K562 (cell line): ENCODE measurements at regions not wholly inside any gene's neighbourhood (a gene's known extent, or its start where the extent isn't known, plus 50 kb on each side); places are given as distances from the start of the nearest gene placed in this dataset.

Source experiments
- ATAC-seq: fragments of 200-7000 bp; cut with Tn5 transposase; 3 replicates; pipeline ENCODE4 v1.9.1; 2020; ENCODE audit warnings: moderate library complexity
- BruUV-seq: library from RNA; stranded (reverse); fragments of 400-500 nt; replicated peaks from 2 replicates; lab custom pipeline; 2021; lab: Mats Ljungman, UMichigan
- CTCF ChIA-PET: fragments of 300-600 bp; formaldehyde crosslinking; extraction: SDS; loops from one replicate; lab custom pipeline; 2021; ENCODE audit warnings: low intra/inter-chr PET ratio; lab: Yijun Ruan, JAX
- POLR2A ChIA-PET: fragments of 300-600, 350-650 bp; sonication (Branson Sonifier 250); formaldehyde crosslinking; extraction: SDS; loops from one replicate; lab custom pipeline; 2021; ENCODE audit warnings: antibody characterized with exemption, inconsistent platforms; lab: Yijun Ruan, JAX
- DNase-seq, 4 experiments: peaks; one replicate each; pipeline versions ENCODE4 v3.0.0 to v3.0.0-alpha.2; 2011 to 2018; ENCODE audit warnings: low spot score in 3 of 4, mixed read lengths in 3 of 4; ENCODE audit errors: extremely low read depth in 1 of 4
- FAIRE-seq: peaks from 2 replicates; lab custom pipeline; 2011; peaks lifted over from hg19 to GRCh38; lab: Jason Lieb, UNC
- H2AFZ ChIP-seq: 2 replicates; pipeline ENCODE4 v1.6.0; 2011; ENCODE audit warnings: low read depth, low read length, control low read depth, inconsistent platforms
- H3K27ac ChIP-seq: fragments of 200-600 bp; 3 replicates; pipeline ENCODE4 v1.8.0; 2011; ENCODE audit warnings: low read depth, mild to moderate bottlenecking, control low read depth, inconsistent platforms, low read length, moderate library complexity, mixed read lengths; ENCODE audit errors: extremely low read depth
- H3K27me3 ChIP-seq, 2 experiments: fragments of 300-600 bp in 1 of 2; 2 replicates in 1 of 2; 3 replicates in 1 of 2; pipeline versions ENCODE4 v1.6.0 to v1.8.0; 2011; ENCODE audit warnings: inconsistent platforms in 2 of 2, low read length in 2 of 2, mild to moderate bottlenecking in 1 of 2, mixed read lengths in 1 of 2, moderate library complexity in 1 of 2; ENCODE audit not compliant: control insufficient read depth in 2 of 2, insufficient read depth in 2 of 2
- H3K36me3 ChIP-seq: fragments of 300-600 bp; 3 replicates; pipeline ENCODE4 v1.8.0; 2011; ENCODE audit warnings: mild to moderate bottlenecking, low read length, inconsistent platforms; ENCODE audit not compliant: control insufficient read depth, insufficient read depth
- H3K4me1 ChIP-seq, 2 experiments: fragments of 200-600 bp in 1 of 2; replicated peaks in 1 of 2; 2 replicates in 1 of 2; 3 replicates in 1 of 2; pipeline versions ENCODE4 v1.5.1 to v1.8.0; 2011; ENCODE audit warnings: inconsistent platforms in 2 of 2, low read length in 2 of 2, mild to moderate bottlenecking in 1 of 2, mixed read lengths in 1 of 2, moderate library complexity in 1 of 2; ENCODE audit not compliant: control insufficient read depth in 2 of 2, insufficient read depth in 2 of 2
- H3K4me2 ChIP-seq: 2 replicates; pipeline ENCODE4 v1.6.1; 2011; ENCODE audit warnings: low read length, control low read depth, inconsistent platforms, mixed read lengths; ENCODE audit not compliant: insufficient read depth
- H3K4me3 ChIP-seq: fragments of 200-600 bp; sonication (generic), shearing (Covaris generic); 2 replicates; pipeline ENCODE4 v1.5.1; 2016; ENCODE audit warnings: control low read depth, inconsistent platforms
- H3K79me2 ChIP-seq: fragments of 200-600 bp; 3 replicates; pipeline ENCODE4 v1.8.0; 2011; ENCODE audit warnings: low read length, inconsistent platforms; ENCODE audit not compliant: control insufficient read depth, insufficient read depth
- H3K9ac ChIP-seq, 2 experiments: 2 replicates each; pipeline versions ENCODE4 v1.6.0 to v1.6.1; 2011; ENCODE audit warnings: low read depth in 2 of 2, low read length in 2 of 2, control low read depth in 1 of 2, inconsistent platforms in 1 of 2, mild to moderate bottlenecking in 1 of 2, mixed read lengths in 1 of 2; ENCODE audit not compliant: insufficient read depth in 1 of 2
- H3K9me1 ChIP-seq: one replicate; pipeline ENCODE4 v1.6.0; 2011; ENCODE audit warnings: inconsistent platforms, mild to moderate bottlenecking, low read length, moderate library complexity; ENCODE audit not compliant: control insufficient read depth, insufficient read depth
- H3K9me3 ChIP-seq: replicated peaks from 2 replicates; pipeline ENCODE4 v1.5.1; 2011; ENCODE audit warnings: low read depth, low read length, inconsistent platforms; ENCODE audit not compliant: control insufficient read depth, insufficient read depth
- H4K20me1 ChIP-seq: replicated peaks from 2 replicates; pipeline ENCODE4 v1.6.1; 2011; ENCODE audit warnings: low read length, inconsistent platforms, mixed read lengths; ENCODE audit not compliant: control insufficient read depth, insufficient read depth
- FUS ChIP-seq: fragments of 200-400 bp; formaldehyde crosslinking; optimal IDR thresholded peaks from 2 replicates; pipeline ENCODE3; 2017; ENCODE audit warnings: low read depth, low read length
- MEF2A ChIP-seq: IDR thresholded peaks from 2 replicates; pipeline ENCODE4 v1.6.1; 2011; ENCODE audit warnings: low read depth, mild to moderate bottlenecking, low read length, moderate library complexity; ENCODE audit not compliant: control insufficient read depth
- SNRNP70 ChIP-seq: fragments of 200-400 bp; formaldehyde crosslinking; optimal IDR thresholded peaks from 2 replicates; pipeline ENCODE3; 2017; ENCODE audit warnings: low read depth, low read length
- YY1 ChIP-seq, 3 experiments: IDR thresholded peaks; 2 replicates each; pipeline ENCODE4 v1.6.1; 2011; ENCODE audit warnings: low read length in 2 of 3, mild to moderate bottlenecking in 2 of 3, moderate library complexity in 2 of 3, borderline replicate concordance in 1 of 3, control low read depth in 1 of 3, low read depth in 1 of 3; ENCODE audit not compliant: insufficient read depth in 3 of 3, insufficient replicate concordance in 2 of 3, control insufficient read depth in 1 of 3, insufficient read length in 1 of 3; ENCODE audit errors: extremely low read depth in 1 of 3
- WGBS: fragments of 100-300 bp; shearing (Covaris generic); methylation state at CpG from one replicate; pipeline ENCODE4 v1.1.6; 2016; ENCODE audit warnings: low coverage, mixed read lengths; ENCODE audit not compliant: insufficient coverage; ENCODE audit errors: missing lambda C conversion rate; 5-methylcytosine and 5-hydroxymethylcytosine counted together
- in situ Hi-C: fragments of 300-500 bp; cut with MboI; formaldehyde crosslinking; loops from 4 replicates; pipeline ENCODE4 v1.15.0; 2018; ENCODE audit warnings: inconsistent platforms, mixed read lengths
- intact Hi-C: fragments of 100-400 bp; cut with micrococcal nuclease; formaldehyde crosslinking; loops from 2 replicates; pipeline ENCODE4 v1.14.2; 2022
- TF ChIP-seq, protein P1 (sequence below): fragments of 250-450 bp; sonication (Bioruptor Pico); IDR thresholded peaks from 2 replicates; pipeline ENCODE4 v1.8.0; 2021; ENCODE audit warnings: moderate library complexity, mild to moderate bottlenecking, inconsistent platforms

- H3K4me1 ChIP-seq, result no peaks in the 10 kb centered on the region
- no peaks in the 10 kb centered on the region for H3K9me1 ChIP-seq
- no peaks in the 10 kb centered on the region for H4K20me1 ChIP-seq
- H3K4me2 ChIP-seq, result no peak overlapping the region
- TF ChIP-seq MEF2A, result no peak
- TF ChIP-seq, protein P1, sequence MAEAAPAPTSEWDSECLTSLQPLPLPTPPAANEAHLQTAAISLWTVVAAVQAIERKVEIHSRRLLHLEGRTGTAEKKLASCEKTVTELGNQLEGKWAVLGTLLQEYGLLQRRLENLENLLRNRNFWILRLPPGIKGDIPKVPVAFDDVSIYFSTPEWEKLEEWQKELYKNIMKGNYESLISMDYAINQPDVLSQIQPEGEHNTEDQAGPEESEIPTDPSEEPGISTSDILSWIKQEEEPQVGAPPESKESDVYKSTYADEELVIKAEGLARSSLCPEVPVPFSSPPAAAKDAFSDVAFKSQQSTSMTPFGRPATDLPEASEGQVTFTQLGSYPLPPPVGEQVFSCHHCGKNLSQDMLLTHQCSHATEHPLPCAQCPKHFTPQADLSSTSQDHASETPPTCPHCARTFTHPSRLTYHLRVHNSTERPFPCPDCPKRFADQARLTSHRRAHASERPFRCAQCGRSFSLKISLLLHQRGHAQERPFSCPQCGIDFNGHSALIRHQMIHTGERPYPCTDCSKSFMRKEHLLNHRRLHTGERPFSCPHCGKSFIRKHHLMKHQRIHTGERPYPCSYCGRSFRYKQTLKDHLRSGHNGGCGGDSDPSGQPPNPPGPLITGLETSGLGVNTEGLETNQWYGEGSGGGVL (CRISPR knock-in tag), result no peak
- no peak for TF ChIP-seq FUS
- TF ChIP-seq YY1 (IDR thresholded peaks at IDR 0.05; ENCODE audit: borderline replicate concordance in 1 of 3, control insufficient read depth in 1 of 3, extremely low read depth in 1 of 3, insufficient read depth in 3 of 3, insufficient read length in 1 of 3, insufficient replicate concordance in 2 of 3, low read depth in 1 of 3, low read length in 2 of 3), result no peak
- no peak for TF ChIP-seq SNRNP70
- FAIRE-seq (no peak), ATAC-seq (no peak), DNase-seq (no peak)
- peaks cover 10 to 25% of the 10 kb centered on the region in 2 experiments; a peak in 4 of 5 replicates for H3K27me3 ChIP-seq
- H3K9ac ChIP-seq, result no peak overlapping the region
- no peaks in the 10 kb centered on the region for H3K9me3 ChIP-seq
- no peaks in the 10 kb centered on the region for H3K79me2 ChIP-seq
- no peak overlapping the region for H3K27ac ChIP-seq
- no peak overlapping the region for H3K4me3 ChIP-seq
- POLR2A ChIA-PET, result interaction anchor here (0.7 kb wide), 1 partner anchor 396 kb away, joined by 3 read pairs; no protein-coding TSS in a partner anchor
- BruUV-seq, result no TSS peak
- CTCF ChIA-PET, result no interaction called here
- no peak overlapping the region for H2AFZ ChIP-seq
- H3K36me3 ChIP-seq, result no peaks in the 10 kb centered on the region
- in situ Hi-C loops, result no loop called here
- 2% methylated on average over 3 of the region's 3 CpGs for WGBS
- intact Hi-C loops, result no loop called here
Measured at GRCh38 chr5:38749861-38750260, 96.0 kb upstream of the OSMR start.
